Suppressor macrophage (primary cell): ENCODE measurements at regions not wholly inside any gene's neighbourhood (a gene's known extent, or its start where the extent isn't known, plus 50 kb on each side); places are given as distances from the start of the nearest gene placed in this dataset.
"Not testable (repeated sequence)": the region's sequence is repeated elsewhere in the genome, so short reads cannot be mapped to it uniquely, and the experiment has no call there.

ENCODE experiments used
- DNase-seq, 4 experiments: peaks; one replicate each; pipeline ENCODE4 v3.0.0-alpha.2; 2020 to 2022

GRCh38 chr21:15279482-15279881, 214.7 kb upstream of the NRIP1 start:
- DNase-seq, result no peak

- no peak for DNase-seq
These were observed 216.9 kb upstream of the NRIP1 start for GRCh38 chr21:15281714-15282113.

GRCh38 chr21:15282665-15283064, 217.9 kb upstream of the NRIP1 start:
- no peak for DNase-seq

- no peak for DNase-seq
These were observed 218.3 kb upstream of the NRIP1 start for GRCh38 chr21:15283138-15283537.

- DNase-seq, result no peak
These were observed 219.0 kb upstream of the NRIP1 start for GRCh38 chr21:15283789-15284188.

- no peak for DNase-seq
These were observed 220.8 kb upstream of the NRIP1 start for GRCh38 chr21:15285556-15285955.

GRCh38 chr21:15289246-15289645, 224.4 kb upstream of the NRIP1 start:
- DNase-seq, result no peak

GRCh38 chr21:15289896-15290841, 225.4 kb upstream of the NRIP1 start:
- DNase-seq, result no peak

GRCh38 chr21:15291621-15292266, 226.9 kb upstream of the NRIP1 start:
- DNase-seq, result no peak

- no peak for DNase-seq
These were observed 228.4 kb upstream of the NRIP1 start for GRCh38 chr21:15293240-15293639.

GRCh38 chr21:15295875-15296274, 231.1 kb upstream of the NRIP1 start:
- DNase-seq, result no peak

GRCh38 chr21:15297824-15298223, 233.0 kb upstream of the NRIP1 start:
- no peak for DNase-seq

- DNase-seq, result no peak
These were observed 233.5 kb upstream of the NRIP1 start for GRCh38 chr21:15298306-15298705.

- not testable (repeated sequence) for DNase-seq
These were observed 234.0 kb upstream of the NRIP1 start for GRCh38 chr21:15298755-15299154.

GRCh38 chr21:15300131-15300530, 235.3 kb upstream of the NRIP1 start:
- no peak for DNase-seq

GRCh38 chr21:15301014-15301413, 236.2 kb upstream of the NRIP1 start:
- no peak for DNase-seq

- no peak for DNase-seq
These were observed 236.9 kb upstream of the NRIP1 start for GRCh38 chr21:15301736-15302135.

GRCh38 chr21:15306271-15306670, 241.5 kb upstream of the NRIP1 start:
- no peak for DNase-seq

GRCh38 chr21:15308333-15308732, 243.5 kb upstream of the NRIP1 start:
- no peak for DNase-seq

GRCh38 chr21:15309022-15309590, 244.3 kb upstream of the NRIP1 start:
- no peak for DNase-seq

GRCh38 chr21:15309721-15310120, 244.9 kb upstream of the NRIP1 start:
- DNase-seq, result no peak

- no peak for DNase-seq
These were observed 246.7 kb upstream of the NRIP1 start for GRCh38 chr21:15311510-15311909.

- not testable (repeated sequence) for DNase-seq
These were observed 252.2 kb upstream of the NRIP1 start for GRCh38 chr21:15317034-15317433.

- DNase-seq, result no peak
These were observed 254.9 kb upstream of the NRIP1 start for GRCh38 chr21:15319727-15320126.
